SK-N-SH treated with all-trans-retinoic acid at 6 μM for 48 hours (cell line): ENCODE measurements at regions not wholly inside any gene's neighbourhood (a gene's known extent, or its start where the extent isn't known, plus 50 kb on each side); places are given as distances from the start of the nearest gene placed in this dataset.

Experiments used
- RARB ChIP-seq: fragments of 250-450 bp; sonication (Bioruptor Pico); IDR thresholded peaks from 2 replicates; pipeline ENCODE4 v1.8.0; 2021; ENCODE audit warnings: mild to moderate bottlenecking, moderate library complexity
- TSHZ2 ChIP-seq: fragments of 250-450 bp; sonication (Bioruptor Pico); IDR thresholded peaks from 2 replicates; pipeline ENCODE4 v1.5.0; 2020; ENCODE audit warnings: mild to moderate bottlenecking, moderate library complexity
- ZC3H10 ChIP-seq: fragments of 250-450 bp; sonication (Bioruptor Pico); IDR thresholded peaks from 2 replicates; pipeline ENCODE4 v1.5.1; 2021; ENCODE audit warnings: mild to moderate bottlenecking, moderate library complexity
- ZFP3 ChIP-seq: fragments of 250-450 bp; sonication (Bioruptor Pico); IDR thresholded peaks from 2 replicates; pipeline ENCODE4 v1.5.0; 2020; ENCODE audit warnings: mild to moderate bottlenecking, moderate library complexity
- ZFP30 ChIP-seq: fragments of 450-650 bp; formaldehyde crosslinking; IDR thresholded peaks from 2 replicates; pipeline ENCODE4 v1.5.0; 2022; ENCODE audit warnings: mild to moderate bottlenecking, moderate library complexity
- ZNF8 ChIP-seq: fragments of 450-650 bp; formaldehyde crosslinking; IDR thresholded peaks from 2 replicates; pipeline ENCODE4 v1.5.0; 2020; ENCODE audit warnings: mild to moderate bottlenecking, moderate library complexity

- TF ChIP-seq ZNF8 (CRISPR knock-in tag) (no peak), TSHZ2 (CRISPR knock-in tag) (no peak), RARB (CRISPR knock-in tag) (no peak), ZC3H10 (CRISPR knock-in tag) (no peak), ZFP30 (CRISPR knock-in tag) (no peak), ZFP3 (CRISPR knock-in tag) (no peak)
Measured at GRCh38 chr10:130769146-130770017, 542.1 kb downstream of the TCERG1L start.
